ENCODE measurements at regions not wholly inside any gene's neighbourhood (a gene's known extent, or its start where the extent isn't known, plus 50 kb on each side); places are given as distances from the start of the nearest gene placed in this dataset.

GRCh38 chr14:53810221-53810620 is 146.4 kb downstream of the BMP4 start:
- TF ChIP-seq, protein P1, sequence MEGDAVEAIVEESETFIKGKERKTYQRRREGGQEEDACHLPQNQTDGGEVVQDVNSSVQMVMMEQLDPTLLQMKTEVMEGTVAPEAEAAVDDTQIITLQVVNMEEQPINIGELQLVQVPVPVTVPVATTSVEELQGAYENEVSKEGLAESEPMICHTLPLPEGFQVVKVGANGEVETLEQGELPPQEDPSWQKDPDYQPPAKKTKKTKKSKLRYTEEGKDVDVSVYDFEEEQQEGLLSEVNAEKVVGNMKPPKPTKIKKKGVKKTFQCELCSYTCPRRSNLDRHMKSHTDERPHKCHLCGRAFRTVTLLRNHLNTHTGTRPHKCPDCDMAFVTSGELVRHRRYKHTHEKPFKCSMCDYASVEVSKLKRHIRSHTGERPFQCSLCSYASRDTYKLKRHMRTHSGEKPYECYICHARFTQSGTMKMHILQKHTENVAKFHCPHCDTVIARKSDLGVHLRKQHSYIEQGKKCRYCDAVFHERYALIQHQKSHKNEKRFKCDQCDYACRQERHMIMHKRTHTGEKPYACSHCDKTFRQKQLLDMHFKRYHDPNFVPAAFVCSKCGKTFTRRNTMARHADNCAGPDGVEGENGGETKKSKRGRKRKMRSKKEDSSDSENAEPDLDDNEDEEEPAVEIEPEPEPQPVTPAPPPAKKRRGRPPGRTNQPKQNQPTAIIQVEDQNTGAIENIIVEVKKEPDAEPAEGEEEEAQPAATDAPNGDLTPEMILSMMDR (IDR thresholded peaks at IDR 0.05; ENCODE audit: low read length), result no peak
- TF ChIP-seq EZH2 (IDR thresholded peaks at IDR 0.05; ENCODE audit: borderline replicate concordance, low read length), result no peak
